ENCODE measurements at regions not wholly inside any gene's neighbourhood (a gene's known extent, or its start where the extent isn't known, plus 50 kb on each side); places are given as distances from the start of the nearest gene placed in this dataset.

- no peak overlapping the region for H3K27ac ChIP-seq
- intact Hi-C loops (cut with DNase I; ENCODE audit: low total_unique reads): no loop called here
- H3K9me3 ChIP-seq: no peaks in the 10 kb centered on the region
- TF ChIP-seq, protein P1, sequence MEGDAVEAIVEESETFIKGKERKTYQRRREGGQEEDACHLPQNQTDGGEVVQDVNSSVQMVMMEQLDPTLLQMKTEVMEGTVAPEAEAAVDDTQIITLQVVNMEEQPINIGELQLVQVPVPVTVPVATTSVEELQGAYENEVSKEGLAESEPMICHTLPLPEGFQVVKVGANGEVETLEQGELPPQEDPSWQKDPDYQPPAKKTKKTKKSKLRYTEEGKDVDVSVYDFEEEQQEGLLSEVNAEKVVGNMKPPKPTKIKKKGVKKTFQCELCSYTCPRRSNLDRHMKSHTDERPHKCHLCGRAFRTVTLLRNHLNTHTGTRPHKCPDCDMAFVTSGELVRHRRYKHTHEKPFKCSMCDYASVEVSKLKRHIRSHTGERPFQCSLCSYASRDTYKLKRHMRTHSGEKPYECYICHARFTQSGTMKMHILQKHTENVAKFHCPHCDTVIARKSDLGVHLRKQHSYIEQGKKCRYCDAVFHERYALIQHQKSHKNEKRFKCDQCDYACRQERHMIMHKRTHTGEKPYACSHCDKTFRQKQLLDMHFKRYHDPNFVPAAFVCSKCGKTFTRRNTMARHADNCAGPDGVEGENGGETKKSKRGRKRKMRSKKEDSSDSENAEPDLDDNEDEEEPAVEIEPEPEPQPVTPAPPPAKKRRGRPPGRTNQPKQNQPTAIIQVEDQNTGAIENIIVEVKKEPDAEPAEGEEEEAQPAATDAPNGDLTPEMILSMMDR (IDR thresholded peaks at IDR 0.05): no peak
- no peak for TF ChIP-seq POLR2A (IDR thresholded peaks at IDR 0.05)
- no peak overlapping the region for H3K4me3 ChIP-seq
- H3K36me3 ChIP-seq: no peaks in the 10 kb centered on the region
- H3K4me1 ChIP-seq: no peaks in the 10 kb centered on the region
- DNase-seq: no peak
- H3K27me3 ChIP-seq: no peaks in the 10 kb centered on the region
These were observed 137.2 kb upstream of the ARHGEF9 start for GRCh38 chrX:63922221-63922620.

GRCh38 chrX:63920875-63921274, 135.9 kb upstream of the ARHGEF9 start:
- intact Hi-C loops (cut with DNase I; ENCODE audit: low total_unique reads): no loop called here
- no peaks in the 10 kb centered on the region for H3K27me3 ChIP-seq
- no peaks in the 10 kb centered on the region for H3K4me1 ChIP-seq
- no peak overlapping the region for H3K27ac ChIP-seq
- H3K4me3 ChIP-seq: no peak overlapping the region
- no peak for TF ChIP-seq POLR2A (IDR thresholded peaks at IDR 0.05)
- TF ChIP-seq, protein P1 (IDR thresholded peaks at IDR 0.05): no peak
- no peak for DNase-seq
- H3K36me3 ChIP-seq: no peaks in the 10 kb centered on the region
- H3K9me3 ChIP-seq: no peaks in the 10 kb centered on the region

DNA sequence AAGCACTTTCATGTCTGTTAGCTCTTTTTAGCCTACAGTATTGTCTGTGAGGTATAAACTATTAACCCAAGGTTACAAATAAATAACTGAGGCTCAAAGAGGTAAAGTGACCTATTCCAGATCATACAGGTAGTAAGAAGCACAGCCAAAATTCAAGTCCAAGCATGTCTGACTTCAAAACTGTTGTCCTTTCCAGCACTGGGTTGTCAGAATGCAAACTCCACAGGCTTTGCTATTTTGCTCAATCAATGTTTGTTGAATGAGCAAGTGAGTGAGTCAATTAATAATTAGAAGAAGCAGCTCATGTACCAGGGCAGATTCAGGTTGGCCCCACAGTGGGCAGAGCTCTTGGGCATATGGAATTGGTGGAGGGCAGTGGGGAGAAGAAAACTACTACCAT, 134.1 kb upstream of the ARHGEF9 start:
- Histone ChIP-seq H3K9me3 (no peaks in the 10 kb centered on the region), H3K27me3 (no peaks in the 10 kb centered on the region), H3K36me3 (no peaks in the 10 kb centered on the region), H3K4me1 (no peaks in the 10 kb centered on the region), H3K27ac (no peak overlapping the region), H3K4me3 (no peak overlapping the region)
- no peak for DNase-seq
- TF ChIP-seq, protein P1 (IDR thresholded peaks at IDR 0.05): no peak
- no peak for TF ChIP-seq POLR2A (IDR thresholded peaks at IDR 0.05)
- intact Hi-C loops (cut with DNase I; ENCODE audit: low total_unique reads): no loop called here

DNA sequence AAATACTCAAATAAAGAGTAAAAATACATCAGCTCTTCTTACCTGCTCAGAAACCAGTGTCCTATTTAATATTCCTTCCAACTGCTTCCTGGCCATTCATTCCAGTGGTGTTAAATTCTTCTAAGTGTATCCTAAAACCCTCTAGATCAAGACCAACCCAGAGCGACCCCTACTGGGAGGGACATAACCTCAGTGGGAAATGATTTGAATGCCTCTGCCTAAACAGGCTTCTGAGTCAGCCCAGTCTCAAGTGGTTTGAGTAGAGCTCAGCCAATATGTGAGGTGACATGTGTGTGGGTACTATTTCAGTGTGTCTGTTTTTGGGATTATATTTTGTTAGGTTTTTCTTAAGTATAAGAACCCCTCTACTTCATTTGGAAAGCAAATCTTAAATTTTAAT, 133.6 kb upstream of the ARHGEF9 start:
- no peaks in the 10 kb centered on the region for H3K27me3 ChIP-seq
- no peaks in the 10 kb centered on the region for H3K9me3 ChIP-seq
- H3K4me1 ChIP-seq: no peaks in the 10 kb centered on the region
- TF ChIP-seq POLR2A (IDR thresholded peaks at IDR 0.05): no peak
- TF ChIP-seq, protein P1 (IDR thresholded peaks at IDR 0.05): no peak
- no peaks in the 10 kb centered on the region for H3K36me3 ChIP-seq
- no peak for DNase-seq
- no peak overlapping the region for H3K27ac ChIP-seq
- intact Hi-C loops (cut with DNase I; ENCODE audit: low total_unique reads): no loop called here
- H3K4me3 ChIP-seq: no peak overlapping the region

DNA sequence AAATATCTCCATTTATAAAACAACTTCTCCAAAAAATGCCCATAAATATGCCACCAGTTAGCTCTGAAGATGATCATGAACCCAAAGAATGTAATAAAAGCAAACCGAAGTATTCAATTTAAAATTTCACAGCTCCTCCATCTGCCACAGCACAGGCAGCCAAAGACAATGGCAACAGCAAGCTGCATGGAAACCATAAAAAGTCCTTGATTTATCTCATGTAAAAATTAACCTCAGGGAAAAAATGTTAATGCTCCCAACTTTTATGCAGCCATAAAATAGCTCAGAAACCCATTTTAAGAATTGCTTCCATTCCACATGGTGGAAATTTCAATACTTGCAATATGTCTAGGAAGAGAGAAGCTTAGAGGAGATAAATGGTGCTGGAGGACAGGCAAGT, 132.3 kb upstream of the ARHGEF9 start:
- no peak for DNase-seq
- intact Hi-C loops (cut with DNase I; ENCODE audit: low total_unique reads): no loop called here

More for the DNA sequence above, 132.3 kb upstream of the ARHGEF9 start:
- Histone ChIP-seq H3K4me3 (no peak overlapping the region), H3K27me3 (no peaks in the 10 kb centered on the region), H3K9me3 (no peaks in the 10 kb centered on the region), H3K27ac (no peak overlapping the region), H3K36me3 (no peaks in the 10 kb centered on the region), H3K4me1 (no peaks in the 10 kb centered on the region)
- TF ChIP-seq, protein P1 (IDR thresholded peaks at IDR 0.05): no peak
- TF ChIP-seq POLR2A (IDR thresholded peaks at IDR 0.05): no peak
